GM12865 (cell line): ENCODE measurements at regions not wholly inside any gene's neighbourhood (a gene's known extent, or its start where the extent isn't known, plus 50 kb on each side); places are given as distances from the start of the nearest gene placed in this dataset.

Experiments used
- DNase-seq: peaks from one replicate; pipeline ENCODE4 v3.0.0; 2010; ENCODE audit warnings: low read depth
- H3K4me3 ChIP-seq: 2 replicates; pipeline ENCODE4 v1.5.1; 2011; ENCODE audit warnings: mild to moderate bottlenecking, low read depth, low read length, control low read depth
- TF ChIP-seq, protein P1 (sequence below): IDR thresholded peaks from 2 replicates; pipeline ENCODE4 v1.5.1; 2011; ENCODE audit warnings: low read length, control low read depth, low read depth, inconsistent platforms; ENCODE audit not compliant: insufficient read depth; ENCODE audit errors: missing control alignments

DNA sequence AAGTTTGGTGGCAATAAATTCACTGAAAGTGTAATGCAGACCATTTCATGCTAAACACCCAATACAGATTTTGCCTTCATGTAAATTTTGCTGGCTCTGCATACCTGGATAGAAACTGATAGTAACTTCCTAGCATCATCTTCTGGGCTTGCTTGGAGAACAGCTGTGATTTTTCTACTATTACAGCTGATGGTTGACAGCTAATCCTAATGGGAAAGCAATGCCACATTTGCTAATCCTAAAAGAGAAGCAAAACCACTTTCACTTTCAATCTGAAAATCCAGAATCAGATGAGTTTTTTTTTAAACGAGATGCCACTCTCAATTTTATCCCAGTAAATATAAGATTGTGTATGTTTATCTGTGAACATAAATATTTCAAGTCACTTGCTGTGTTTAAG lies 1035.9 kb downstream of the TRHDE start:
- H3K4me3 ChIP-seq = no peak overlapping the region
- DNase-seq = no peak
- TF ChIP-seq, protein P1, sequence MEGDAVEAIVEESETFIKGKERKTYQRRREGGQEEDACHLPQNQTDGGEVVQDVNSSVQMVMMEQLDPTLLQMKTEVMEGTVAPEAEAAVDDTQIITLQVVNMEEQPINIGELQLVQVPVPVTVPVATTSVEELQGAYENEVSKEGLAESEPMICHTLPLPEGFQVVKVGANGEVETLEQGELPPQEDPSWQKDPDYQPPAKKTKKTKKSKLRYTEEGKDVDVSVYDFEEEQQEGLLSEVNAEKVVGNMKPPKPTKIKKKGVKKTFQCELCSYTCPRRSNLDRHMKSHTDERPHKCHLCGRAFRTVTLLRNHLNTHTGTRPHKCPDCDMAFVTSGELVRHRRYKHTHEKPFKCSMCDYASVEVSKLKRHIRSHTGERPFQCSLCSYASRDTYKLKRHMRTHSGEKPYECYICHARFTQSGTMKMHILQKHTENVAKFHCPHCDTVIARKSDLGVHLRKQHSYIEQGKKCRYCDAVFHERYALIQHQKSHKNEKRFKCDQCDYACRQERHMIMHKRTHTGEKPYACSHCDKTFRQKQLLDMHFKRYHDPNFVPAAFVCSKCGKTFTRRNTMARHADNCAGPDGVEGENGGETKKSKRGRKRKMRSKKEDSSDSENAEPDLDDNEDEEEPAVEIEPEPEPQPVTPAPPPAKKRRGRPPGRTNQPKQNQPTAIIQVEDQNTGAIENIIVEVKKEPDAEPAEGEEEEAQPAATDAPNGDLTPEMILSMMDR = no peak

DNA sequence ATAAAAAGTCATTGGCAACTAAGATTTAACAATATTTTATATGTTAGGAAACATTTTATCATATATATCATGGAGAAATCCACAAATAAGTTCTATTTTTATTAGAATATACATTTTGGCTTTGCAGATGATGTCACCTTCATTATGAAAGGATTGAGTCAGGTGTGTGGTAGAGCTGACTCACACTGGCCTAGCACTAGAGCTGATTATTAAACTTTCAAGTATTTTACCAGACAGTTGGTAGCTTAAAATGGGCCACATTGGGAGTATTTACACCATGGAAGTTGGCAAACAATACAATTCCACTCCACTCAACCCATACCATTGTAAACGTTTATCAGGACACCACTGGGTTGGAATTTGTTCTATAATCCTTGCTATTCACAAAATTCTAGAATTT lies 1036.6 kb downstream of the TRHDE start:
- DNase-seq = no peak
- no peak overlapping the region for H3K4me3 ChIP-seq
- TF ChIP-seq, protein P1 = no peak

DNA sequence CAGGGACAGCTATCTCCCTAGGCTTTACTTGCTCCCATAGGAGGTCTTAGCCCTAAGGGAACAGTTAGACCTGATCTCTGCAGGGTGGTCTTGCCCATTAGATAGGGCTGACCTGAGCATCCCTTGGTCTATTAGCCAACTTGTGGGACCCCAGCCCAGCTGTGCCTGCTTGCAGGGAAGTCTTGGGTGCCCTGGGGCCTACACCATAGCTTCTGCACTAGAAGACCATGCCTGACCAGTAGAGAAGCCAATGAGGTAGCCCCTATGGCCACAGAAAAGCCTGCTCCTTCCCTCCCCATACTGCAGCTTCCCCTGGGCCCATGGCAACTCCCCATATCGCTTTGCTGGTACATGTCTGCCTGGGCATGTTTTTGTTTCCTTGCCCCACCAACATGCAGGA lies 1049.1 kb downstream of the TRHDE start:
- no peak for DNase-seq
- TF ChIP-seq, protein P1 = no peak
- no peak overlapping the region for H3K4me3 ChIP-seq

DNA sequence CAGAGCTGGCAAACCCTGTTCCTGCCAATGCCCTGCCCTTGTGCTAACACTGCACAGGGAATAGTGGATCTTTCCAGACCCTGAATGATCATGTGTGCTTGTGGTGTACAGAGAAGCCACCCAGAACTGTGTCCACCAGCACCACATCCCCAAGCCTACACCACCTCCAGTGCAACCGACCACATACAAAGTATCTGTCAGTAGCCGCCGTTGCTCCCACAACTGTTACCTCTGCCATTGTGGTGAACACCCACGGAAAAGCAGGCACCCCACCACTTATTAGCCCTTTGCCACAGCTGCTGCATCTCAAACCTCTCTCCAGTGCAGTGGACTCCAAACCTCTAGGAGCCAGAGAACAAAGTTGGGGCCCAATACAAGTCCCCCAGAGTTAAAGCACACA lies 1049.6 kb downstream of the TRHDE start:
- TF ChIP-seq, protein P1 = no peak
- DNase-seq = no peak
- no peak overlapping the region for H3K4me3 ChIP-seq

DNA sequence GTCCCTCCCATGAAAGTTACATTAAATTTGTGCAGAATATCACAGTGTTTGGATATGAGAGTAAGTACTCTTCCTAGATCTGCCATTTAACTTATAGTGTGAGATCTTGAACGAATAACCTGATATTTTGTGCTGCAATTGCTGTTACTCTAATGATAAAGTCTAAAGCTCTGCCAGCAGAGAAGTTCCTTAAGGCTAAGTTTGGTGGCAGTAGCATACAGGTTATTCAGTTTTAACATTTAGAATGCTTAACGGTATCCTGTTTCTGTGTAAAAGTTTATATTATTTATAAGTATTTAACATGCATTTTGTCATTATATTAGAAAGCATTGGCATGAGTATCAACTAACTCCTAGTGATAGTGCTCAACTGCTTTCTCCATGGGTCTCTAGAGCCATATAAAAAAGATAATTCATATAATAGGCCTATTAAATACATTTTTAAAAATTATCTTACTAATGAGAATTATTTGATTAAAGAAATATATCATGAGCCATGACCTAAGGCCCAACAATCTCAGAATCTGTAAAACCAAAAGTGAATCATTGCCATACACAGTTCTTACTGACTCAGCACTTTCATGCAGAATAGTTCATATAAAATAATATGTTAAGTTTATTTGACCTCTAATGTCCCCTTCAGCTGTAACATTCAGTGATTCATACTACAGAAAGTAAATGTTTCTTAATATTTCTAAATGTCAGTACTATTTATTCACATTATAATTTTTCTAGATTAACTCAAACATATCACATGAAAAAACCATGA lies 1058.6 kb downstream of the TRHDE start:
- TF ChIP-seq, protein P1 = no peak
- H3K4me3 ChIP-seq = no peak overlapping the region
- no peak for DNase-seq

DNA sequence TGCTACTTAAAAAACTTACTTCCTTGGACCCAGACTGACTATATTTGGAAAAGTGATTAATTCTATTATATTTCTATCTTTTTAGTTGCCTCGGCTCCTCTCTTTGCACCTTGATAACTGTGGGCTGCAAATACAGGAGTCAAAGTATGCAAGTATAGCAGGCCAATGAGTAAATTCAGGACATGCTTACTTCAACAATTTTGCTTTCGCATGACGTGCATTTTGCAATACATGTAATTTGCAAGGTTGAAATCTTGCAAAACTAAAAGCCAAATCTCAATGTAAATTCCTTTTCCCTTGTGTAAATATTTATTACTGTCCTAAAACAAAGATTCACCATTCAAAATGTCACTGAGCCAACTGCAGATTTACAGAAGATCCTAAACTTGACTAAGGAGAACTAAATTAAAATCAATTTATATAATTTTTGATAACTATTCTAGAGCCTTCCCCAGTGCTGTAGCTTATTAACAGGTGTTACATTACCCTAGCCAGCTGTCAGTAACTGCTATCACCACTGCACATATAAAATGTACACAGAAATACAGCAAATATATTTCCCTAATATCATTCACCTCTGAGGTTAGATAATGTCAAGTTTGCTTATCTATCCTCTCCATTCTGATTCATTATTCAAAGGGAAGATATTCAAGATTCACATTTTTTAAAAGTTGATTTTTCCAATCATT lies 1069.5 kb downstream of the TRHDE start:
- TF ChIP-seq, protein P1 = no peak
- no peak overlapping the region for H3K4me3 ChIP-seq
- DNase-seq = no peak
